KOPT-K1 (cell line): ENCODE measurements at regions not wholly inside any gene's neighbourhood (a gene's known extent, or its start where the extent isn't known, plus 50 kb on each side); places are given as distances from the start of the nearest gene placed in this dataset.

Source experiments
- H3K27ac ChIP-seq: fragments of 200-600 bp; sonication (generic); 2 replicates; pipeline ENCODE4 v1.5.1; 2016; ENCODE audit warnings: antibody characterized with exemption, mild to moderate bottlenecking, low read depth, low read length; ENCODE audit not compliant: poor library complexity, severe bottlenecking
- H3K36me3 ChIP-seq: fragments of 200-600 bp; sonication (generic); 2 replicates; pipeline ENCODE4 v1.5.1; 2017; ENCODE audit warnings: antibody characterized with exemption, mild to moderate bottlenecking, low read length, moderate library complexity; ENCODE audit not compliant: insufficient read depth
- H3K9me3 ChIP-seq: fragments of 200-600 bp; sonication (generic); 2 replicates; pipeline ENCODE4 v1.5.1; 2017; ENCODE audit warnings: antibody characterized with exemption, low read length, mild to moderate bottlenecking; ENCODE audit not compliant: insufficient read depth, poor library complexity, severe bottlenecking

DNA sequence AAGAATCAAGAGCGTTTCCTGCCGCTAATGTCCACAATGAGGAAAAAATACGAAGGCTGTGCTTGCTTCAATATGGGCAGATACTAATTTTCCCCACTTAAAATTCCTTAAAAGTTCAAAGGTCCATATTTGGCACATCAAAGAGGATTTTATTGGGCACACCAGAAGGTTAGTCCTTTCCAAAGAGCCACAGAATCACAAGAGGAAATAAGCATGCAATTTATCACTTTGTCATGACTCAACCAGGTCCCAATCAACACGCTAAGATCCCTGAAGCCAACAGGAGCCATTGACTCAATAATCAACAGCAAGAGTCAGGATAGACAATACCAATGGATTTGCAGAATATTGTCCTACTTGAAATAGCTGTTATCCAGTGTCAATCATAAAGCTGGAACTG is 80.6 kb downstream of the MAP1LC3B2 start:
- H3K27ac ChIP-seq: no peak overlapping the region
- H3K36me3 ChIP-seq: no peaks in the 10 kb centered on the region
- peaks cover 15% of the 10 kb centered on the region for H3K9me3 ChIP-seq

- no peak overlapping the region for H3K27ac ChIP-seq
- no peaks in the 10 kb centered on the region for H3K36me3 ChIP-seq
- H3K9me3 ChIP-seq: peaks cover 1% of the 10 kb centered on the region
Observed at GRCh38 chr12:116638376-116638775, 79.2 kb downstream of the MAP1LC3B2 start.

- Histone ChIP-seq H3K27ac (no peak overlapping the region), H3K9me3 (no peaks in the 10 kb centered on the region)
Observed at GRCh38 chr12:116637589-116638150, 78.5 kb downstream of the MAP1LC3B2 start.

GRCh38 chr12:116636608-116637519 is 77.7 kb downstream of the MAP1LC3B2 start:
- no peaks in the 10 kb centered on the region for H3K9me3 ChIP-seq
- H3K36me3 ChIP-seq: no peaks in the 10 kb centered on the region
- H3K27ac ChIP-seq: no peak overlapping the region

More at GRCh38 chr12:116637589-116638150, 78.5 kb downstream of the MAP1LC3B2 start:
- H3K36me3 ChIP-seq: no peaks in the 10 kb centered on the region

GRCh38 chr12:116635487-116635886 is 76.3 kb downstream of the MAP1LC3B2 start:
- Histone ChIP-seq H3K36me3 (no peaks in the 10 kb centered on the region), H3K9me3 (no peaks in the 10 kb centered on the region), H3K27ac (no peak overlapping the region)

DNA sequence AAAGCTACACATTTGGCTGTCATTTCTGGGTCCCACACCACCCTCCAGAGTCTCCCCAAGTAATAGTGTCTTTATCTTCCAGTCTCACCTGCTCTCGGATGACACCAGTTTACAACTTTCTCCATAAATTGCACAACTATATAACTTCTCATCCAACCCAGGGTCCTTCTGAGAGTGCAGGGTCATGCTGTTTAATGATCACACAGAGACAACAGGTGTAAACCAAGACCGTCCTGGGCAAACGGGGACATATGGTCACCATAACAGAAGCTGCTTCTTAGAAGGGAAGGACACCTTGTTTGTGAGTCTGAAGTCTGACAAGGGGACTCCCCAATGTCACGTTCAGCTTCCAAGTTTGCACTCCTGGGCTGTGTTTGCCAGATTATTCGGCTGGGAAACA is 74.3 kb downstream of the MAP1LC3B2 start:
- no peak overlapping the region for H3K27ac ChIP-seq
- H3K36me3 ChIP-seq: no peaks in the 10 kb centered on the region
- no peaks in the 10 kb centered on the region for H3K9me3 ChIP-seq

DNA sequence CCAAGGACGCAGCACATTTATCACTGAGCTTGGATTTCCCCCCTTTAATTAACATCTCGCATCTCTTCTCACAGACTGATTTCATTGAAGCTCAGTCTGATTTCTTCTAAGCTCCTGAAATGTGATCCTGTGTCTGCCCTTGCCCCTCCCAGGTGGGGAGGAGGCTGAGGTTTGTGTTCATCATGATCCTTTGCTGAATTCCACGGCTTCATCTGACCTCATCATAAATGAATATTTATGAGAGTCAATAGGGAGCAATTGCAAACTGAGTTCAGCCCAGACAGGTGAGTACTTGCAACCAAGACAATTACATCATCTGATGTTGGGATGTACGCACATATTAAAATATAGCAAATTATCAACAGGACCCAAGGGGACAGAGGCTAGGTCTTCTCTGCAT is 72.4 kb downstream of the MAP1LC3B2 start:
- no peaks in the 10 kb centered on the region for H3K9me3 ChIP-seq
- H3K36me3 ChIP-seq: no peaks in the 10 kb centered on the region
- H3K27ac ChIP-seq: no peak overlapping the region

DNA sequence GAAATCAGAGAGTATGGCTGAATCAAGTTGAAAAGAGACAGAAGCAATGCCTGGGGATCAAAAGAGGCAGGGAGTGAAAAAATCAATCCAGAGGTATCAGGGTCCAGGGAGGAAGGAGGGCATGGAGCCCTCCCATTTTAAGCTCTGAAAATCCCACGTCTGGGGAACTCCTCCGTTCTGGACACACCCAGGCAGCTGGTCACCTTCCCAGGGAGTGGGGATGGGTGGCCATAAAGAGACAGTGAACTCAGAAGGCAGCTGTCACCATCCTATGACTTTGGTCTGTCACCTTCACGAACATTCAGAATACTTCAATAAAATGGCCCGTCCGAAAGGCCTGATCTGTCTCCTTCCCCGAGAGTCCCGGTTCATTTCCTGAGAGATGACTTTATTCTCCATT is 71.6 kb downstream of the MAP1LC3B2 start:
- Histone ChIP-seq H3K36me3 (no peaks in the 10 kb centered on the region), H3K27ac (no peak overlapping the region), H3K9me3 (no peaks in the 10 kb centered on the region)

DNA sequence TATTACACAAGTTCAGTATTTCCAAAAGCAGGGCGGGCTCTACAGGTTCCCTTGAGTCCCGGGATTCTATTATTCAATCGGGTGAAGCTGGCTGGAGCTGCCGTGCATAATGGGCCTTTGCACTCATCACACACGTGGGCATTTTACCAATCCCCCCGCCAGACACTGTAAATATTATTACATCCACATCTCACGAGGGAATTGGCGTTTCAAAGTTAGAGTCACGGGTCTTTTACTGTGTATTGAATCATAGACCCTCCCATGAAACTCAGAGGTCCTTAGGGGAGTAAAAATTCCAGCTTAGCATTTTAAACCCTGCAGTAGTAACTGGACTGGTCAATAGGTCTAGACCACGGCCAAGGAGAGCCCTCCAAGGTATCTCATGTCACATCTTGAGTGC is 70.3 kb downstream of the MAP1LC3B2 start:
- H3K27ac ChIP-seq: no peak overlapping the region
- no peaks in the 10 kb centered on the region for H3K9me3 ChIP-seq
- H3K36me3 ChIP-seq: no peaks in the 10 kb centered on the region

GRCh38 chr12:116628989-116629388 is 69.8 kb downstream of the MAP1LC3B2 start:
- Histone ChIP-seq H3K36me3 (no peaks in the 10 kb centered on the region), H3K9me3 (no peaks in the 10 kb centered on the region), H3K27ac (no peak overlapping the region)

DNA sequence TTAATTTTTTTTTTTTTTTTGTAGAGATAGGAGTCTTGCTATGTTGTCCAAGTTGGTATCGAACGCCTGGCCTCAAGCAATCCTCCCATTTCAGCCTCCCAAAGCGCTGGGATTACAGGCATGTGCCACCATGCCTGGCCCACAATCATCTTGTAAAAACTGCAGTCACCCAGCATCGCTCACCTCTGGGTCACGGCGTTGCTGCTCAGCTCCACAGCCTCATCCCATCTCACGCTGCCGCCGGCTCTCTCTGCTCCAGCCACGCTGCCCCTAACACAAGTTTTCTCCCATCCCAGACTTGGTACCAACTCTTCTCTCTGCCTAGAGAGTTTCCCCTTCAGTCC is 69.2 kb downstream of the MAP1LC3B2 start:
- no peaks in the 10 kb centered on the region for H3K36me3 ChIP-seq
- H3K27ac ChIP-seq: no peak overlapping the region
- H3K9me3 ChIP-seq: no peaks in the 10 kb centered on the region
